Vagina (tissue), 2 donors: ENCODE measurements at regions not wholly inside any gene's neighbourhood (a gene's known extent, or its start where the extent isn't known, plus 50 kb on each side); places are given as distances from the start of the nearest gene placed in this dataset.

Experiments
- POLR2AphosphoS5 ChIP-seq, 2 donors: sonication (generic); formaldehyde crosslinking; IDR thresholded peaks; one replicate each; pipeline ENCODE4 v1.9.0; 2017; ENCODE audit warnings: antibody characterized with exemption in 2 of 2, mild to moderate bottlenecking in 2 of 2, low read depth in 1 of 2; ENCODE audit not compliant: insufficient read depth in 1 of 2
- TF ChIP-seq, protein P1 (sequence below), 3 experiments: fragments of 450-650 bp in 2 of 3; fragments of 200-600 bp in 1 of 3; sonication (generic) in 1 of 3; IDR thresholded peaks; one replicate each; pipeline ENCODE4 v1.5.1; 2017 to 2019; ENCODE audit warnings: antibody characterized with exemption in 3 of 3, mild to moderate bottlenecking in 2 of 3, moderate library complexity in 2 of 3

DNA sequence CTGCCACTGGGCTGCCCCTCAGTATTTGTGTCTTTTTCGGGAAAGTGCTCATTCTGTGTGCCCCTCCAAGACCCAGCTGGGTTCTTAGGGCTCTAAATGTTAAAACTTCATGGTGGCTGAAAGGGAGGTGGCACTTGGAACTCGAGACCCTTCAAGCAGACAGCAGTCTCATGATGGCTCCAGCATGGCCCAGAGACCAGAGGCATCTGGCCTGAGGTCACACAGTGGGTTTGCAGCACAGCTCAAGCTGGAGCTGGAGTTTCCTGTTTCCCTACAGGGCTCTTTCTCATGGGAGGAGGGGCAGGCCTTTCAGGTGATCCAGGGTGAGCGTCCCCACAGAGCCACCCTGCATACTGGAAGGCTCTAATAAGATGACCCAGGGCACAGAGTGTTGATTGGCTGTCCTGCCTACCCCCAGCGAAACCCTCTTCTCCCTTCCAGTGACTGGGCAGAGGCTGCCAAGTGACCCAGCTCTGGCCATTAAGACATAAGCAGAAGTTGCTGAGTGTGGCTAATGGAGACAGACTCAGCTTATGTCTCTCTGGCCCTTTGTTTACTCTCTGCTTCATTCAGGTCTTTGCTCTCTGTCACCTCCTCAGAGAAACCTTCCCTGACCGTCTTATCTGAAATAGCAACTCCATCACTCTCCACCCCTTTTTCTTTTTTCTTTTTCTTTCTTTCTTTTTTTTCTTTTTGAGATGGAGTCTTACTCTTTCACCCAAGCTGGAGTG is 166.6 kb upstream of the SMAD3 start:
- TF ChIP-seq, protein P1, sequence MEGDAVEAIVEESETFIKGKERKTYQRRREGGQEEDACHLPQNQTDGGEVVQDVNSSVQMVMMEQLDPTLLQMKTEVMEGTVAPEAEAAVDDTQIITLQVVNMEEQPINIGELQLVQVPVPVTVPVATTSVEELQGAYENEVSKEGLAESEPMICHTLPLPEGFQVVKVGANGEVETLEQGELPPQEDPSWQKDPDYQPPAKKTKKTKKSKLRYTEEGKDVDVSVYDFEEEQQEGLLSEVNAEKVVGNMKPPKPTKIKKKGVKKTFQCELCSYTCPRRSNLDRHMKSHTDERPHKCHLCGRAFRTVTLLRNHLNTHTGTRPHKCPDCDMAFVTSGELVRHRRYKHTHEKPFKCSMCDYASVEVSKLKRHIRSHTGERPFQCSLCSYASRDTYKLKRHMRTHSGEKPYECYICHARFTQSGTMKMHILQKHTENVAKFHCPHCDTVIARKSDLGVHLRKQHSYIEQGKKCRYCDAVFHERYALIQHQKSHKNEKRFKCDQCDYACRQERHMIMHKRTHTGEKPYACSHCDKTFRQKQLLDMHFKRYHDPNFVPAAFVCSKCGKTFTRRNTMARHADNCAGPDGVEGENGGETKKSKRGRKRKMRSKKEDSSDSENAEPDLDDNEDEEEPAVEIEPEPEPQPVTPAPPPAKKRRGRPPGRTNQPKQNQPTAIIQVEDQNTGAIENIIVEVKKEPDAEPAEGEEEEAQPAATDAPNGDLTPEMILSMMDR (IDR thresholded peaks at IDR 0.05): no peak
- TF ChIP-seq POLR2AphosphoS5 (IDR thresholded peaks at IDR 0.05; ENCODE audit: insufficient read depth in 1 of 2, low read depth in 1 of 2): no peak
